Activated T-helper 17 cell treated with anti-CD3 and anti-CD28 coated beads, Interleukin-2, amount 50 U/mL, for 72 hours (primary cell): ENCODE measurements at regions not wholly inside any gene's neighbourhood (a gene's known extent, or its start where the extent isn't known, plus 50 kb on each side); places are given as distances from the start of the nearest gene placed in this dataset.

Experiments
- ATAC-seq: fragments of 150-1000 bp; cut with Tn5 transposase; replicated peaks from 2 replicates; pipeline ENCODE4 v1.10.0; 2021; ENCODE audit warnings: mild to moderate bottlenecking, moderate library complexity
- H3K27ac Mint-ChIP-seq: one replicate; pipeline ENCODE4 v1.8.0; 2022; ENCODE audit warnings: mixed read lengths
- H3K27me3 Mint-ChIP-seq: one replicate; pipeline ENCODE4 v1.8.0; 2022; ENCODE audit warnings: mixed read lengths
- H3K36me3 Mint-ChIP-seq: one replicate; pipeline ENCODE4 v1.8.0; 2022; ENCODE audit warnings: low read depth, mild to moderate bottlenecking, mixed read lengths
- H3K4me1 Mint-ChIP-seq: one replicate; pipeline ENCODE4 v1.8.0; 2022; ENCODE audit warnings: mixed read lengths
- H3K4me3 Mint-ChIP-seq: one replicate; pipeline ENCODE4 v1.8.0; 2022; ENCODE audit warnings: mild to moderate bottlenecking, mixed read lengths
- H3K9me3 Mint-ChIP-seq: one replicate; pipeline ENCODE4 v1.8.0; 2022; ENCODE audit warnings: mixed read lengths

- H3K27ac Mint-ChIP-seq: no peak overlapping the region
- H3K27me3 Mint-ChIP-seq: peaks cover 21% of the 10 kb centered on the region
- H3K9me3 Mint-ChIP-seq: no peaks in the 10 kb centered on the region
- ATAC-seq: no peak
- H3K4me1 Mint-ChIP-seq: no peaks in the 10 kb centered on the region
- H3K4me3 Mint-ChIP-seq: no peak overlapping the region
- H3K36me3 Mint-ChIP-seq: no peaks in the 10 kb centered on the region
These were observed 243.8 kb upstream of the ADAMTSL1 start for GRCh38 chr9:18229992-18230676.

- Mint-ChIP-seq H3K27ac (no peak overlapping the region), H3K36me3 (no peaks in the 10 kb centered on the region), H3K4me3 (no peak overlapping the region), H3K27me3 (peaks cover 20% of the 10 kb centered on the region), H3K4me1 (no peaks in the 10 kb centered on the region), H3K9me3 (no peaks in the 10 kb centered on the region)
- ATAC-seq: no peak
These were observed 240.6 kb upstream of the ADAMTSL1 start for GRCh38 chr9:18233311-18233710.

GRCh38 chr9:18233776-18234445 is 240.0 kb upstream of the ADAMTSL1 start:
- H3K4me3 Mint-ChIP-seq: no peak overlapping the region
- no peaks in the 10 kb centered on the region for H3K4me1 Mint-ChIP-seq
- no peak for ATAC-seq
- no peak overlapping the region for H3K27ac Mint-ChIP-seq
- no peaks in the 10 kb centered on the region for H3K9me3 Mint-ChIP-seq
- H3K36me3 Mint-ChIP-seq: no peaks in the 10 kb centered on the region
- H3K27me3 Mint-ChIP-seq: peaks cover 19% of the 10 kb centered on the region

DNA sequence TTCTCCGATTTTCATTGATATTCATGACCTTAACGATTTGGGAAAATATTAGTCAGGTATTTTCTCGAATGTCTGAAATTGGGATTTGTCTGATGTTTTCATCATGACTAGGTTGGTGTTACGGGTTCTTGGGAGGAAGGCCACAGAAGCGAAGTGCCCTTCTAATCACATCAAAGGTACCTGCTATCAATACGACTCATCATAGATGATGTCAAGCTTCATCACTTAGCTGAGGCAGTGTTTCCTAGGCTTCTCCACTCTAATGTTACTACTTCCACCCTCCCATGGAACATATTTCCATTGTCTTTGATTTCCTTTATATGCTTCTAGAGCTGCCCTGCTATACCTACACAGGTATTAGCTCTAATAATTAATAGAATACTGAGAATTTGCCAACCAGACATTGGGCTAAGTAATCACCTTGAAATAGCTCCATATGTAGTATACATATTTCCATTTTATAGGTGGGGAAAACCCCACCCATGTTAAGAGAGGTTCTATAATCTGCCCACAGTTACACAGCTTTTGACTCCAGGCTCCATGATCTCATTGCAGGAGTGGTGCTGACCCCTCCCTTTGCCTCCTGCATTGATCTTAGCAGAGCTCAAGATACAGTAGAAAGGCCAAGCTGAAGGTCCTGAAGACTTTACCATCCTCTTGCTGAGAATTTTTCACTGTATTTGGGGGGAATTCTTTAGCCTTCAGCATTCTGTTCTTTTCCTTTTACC is 238.6 kb upstream of the ADAMTSL1 start:
- H3K36me3 Mint-ChIP-seq: no peaks in the 10 kb centered on the region
- H3K9me3 Mint-ChIP-seq: no peaks in the 10 kb centered on the region
- H3K27me3 Mint-ChIP-seq: peaks cover 15% of the 10 kb centered on the region
- no peak overlapping the region for H3K4me3 Mint-ChIP-seq
- no peak overlapping the region for H3K27ac Mint-ChIP-seq
- ATAC-seq: peak; percentile 58
- H3K4me1 Mint-ChIP-seq: no peaks in the 10 kb centered on the region

DNA sequence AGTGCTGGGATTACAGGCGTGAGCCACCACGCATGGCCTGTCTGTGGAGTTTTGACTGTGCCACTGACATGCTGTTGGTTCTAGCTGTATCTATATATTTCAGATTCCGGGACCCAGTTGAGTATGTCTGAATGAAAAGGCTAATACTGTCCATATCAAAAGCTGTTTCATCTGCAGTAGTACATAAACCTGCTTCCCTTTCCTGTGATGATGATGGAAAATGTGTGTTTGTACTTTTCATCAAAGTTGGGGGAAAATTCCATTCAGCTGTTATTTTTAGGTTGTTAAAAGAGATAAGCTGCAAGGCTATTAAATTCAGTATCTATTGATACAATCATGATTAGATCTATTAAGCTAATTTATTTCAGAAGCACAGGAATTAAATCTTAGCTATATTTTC is 237.6 kb upstream of the ADAMTSL1 start:
- Mint-ChIP-seq H3K27ac (no peak overlapping the region), H3K4me3 (no peak overlapping the region), H3K36me3 (no peaks in the 10 kb centered on the region), H3K9me3 (no peaks in the 10 kb centered on the region), H3K27me3 (peaks cover 15% of the 10 kb centered on the region), H3K4me1 (no peaks in the 10 kb centered on the region)
- ATAC-seq: no peak

DNA sequence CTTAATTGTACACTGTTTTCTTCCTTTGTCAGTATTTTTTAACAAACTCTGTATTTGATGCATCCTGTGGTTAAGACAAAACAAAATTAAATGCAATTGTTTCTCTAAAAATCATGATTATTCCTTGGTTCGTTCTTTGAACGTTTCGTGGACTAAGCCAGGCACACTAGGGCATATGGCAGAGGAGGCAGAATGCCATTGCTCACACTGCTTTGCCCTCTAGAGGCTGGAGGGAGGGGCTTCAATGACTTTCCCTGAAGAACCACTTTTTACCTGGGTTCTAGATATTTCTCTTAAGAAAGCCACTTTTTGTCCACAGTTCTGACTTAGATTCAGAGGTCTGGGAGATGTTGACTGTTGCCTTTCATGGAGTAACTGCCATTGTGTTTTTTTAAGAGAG is 236.2 kb upstream of the ADAMTSL1 start:
- no peaks in the 10 kb centered on the region for H3K36me3 Mint-ChIP-seq
- no peak for ATAC-seq
- H3K4me3 Mint-ChIP-seq: no peak overlapping the region
- H3K27ac Mint-ChIP-seq: no peak overlapping the region
- no peaks in the 10 kb centered on the region for H3K9me3 Mint-ChIP-seq
- peaks cover 10% of the 10 kb centered on the region for H3K27me3 Mint-ChIP-seq
- H3K4me1 Mint-ChIP-seq: no peaks in the 10 kb centered on the region

DNA sequence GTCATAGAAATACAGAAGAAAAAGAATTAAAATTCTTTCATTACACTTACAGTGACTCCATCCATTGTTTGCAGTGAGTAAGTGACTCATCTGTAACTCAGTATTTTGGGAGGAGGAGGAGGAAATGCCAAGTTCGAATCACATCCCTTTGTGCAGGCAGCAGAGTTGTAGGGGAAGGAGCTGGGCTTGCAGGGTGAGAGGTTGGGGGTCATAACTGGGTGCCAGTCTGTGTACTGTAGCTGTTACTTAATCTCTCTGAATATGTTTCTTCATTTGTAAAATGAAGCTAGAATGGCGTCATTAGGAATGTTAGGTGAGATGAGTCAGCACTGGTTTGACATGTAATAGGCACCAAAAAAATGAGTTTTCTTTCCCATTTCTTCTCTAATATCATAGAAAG is 235.7 kb upstream of the ADAMTSL1 start:
- Mint-ChIP-seq H3K9me3 (peaks cover under 1% of the 10 kb centered on the region), H3K36me3 (no peaks in the 10 kb centered on the region), H3K27ac (no peak overlapping the region), H3K4me1 (no peaks in the 10 kb centered on the region), H3K4me3 (no peak overlapping the region), H3K27me3 (peaks cover 12% of the 10 kb centered on the region)
- no peak for ATAC-seq

- Mint-ChIP-seq H3K9me3 (peaks cover 5% of the 10 kb centered on the region), H3K36me3 (no peaks in the 10 kb centered on the region), H3K27ac (no peak overlapping the region), H3K4me3 (no peak overlapping the region), H3K4me1 (no peaks in the 10 kb centered on the region), H3K27me3 (peaks cover 13% of the 10 kb centered on the region)
- no peak for ATAC-seq
These were observed 235.1 kb upstream of the ADAMTSL1 start for GRCh38 chr9:18238752-18239447.

DNA sequence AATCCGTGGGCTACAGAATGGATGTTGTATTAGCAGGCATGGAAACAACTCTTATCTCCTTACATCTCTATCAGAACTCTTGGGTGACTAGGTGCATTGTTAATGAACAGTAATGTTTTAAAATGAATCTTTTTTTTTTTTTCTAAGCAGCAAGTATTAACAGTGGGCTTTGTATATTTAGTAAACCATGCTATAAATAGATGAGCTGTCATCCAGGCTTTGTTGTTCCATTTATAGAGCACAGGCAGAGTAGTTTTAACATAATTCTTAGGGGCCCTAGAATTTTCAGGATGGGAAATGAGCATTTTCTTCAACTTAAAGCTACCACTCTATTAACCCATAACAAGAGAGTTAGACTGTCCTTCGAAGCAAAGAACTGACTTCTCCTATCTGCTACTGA is 233.7 kb upstream of the ADAMTSL1 start:
- Mint-ChIP-seq H3K4me3 (no peak overlapping the region), H3K4me1 (no peaks in the 10 kb centered on the region), H3K9me3 (peaks cover 5% of the 10 kb centered on the region), H3K36me3 (no peaks in the 10 kb centered on the region), H3K27ac (no peak overlapping the region), H3K27me3 (peaks cover 11% of the 10 kb centered on the region)
- ATAC-seq: no peak

DNA sequence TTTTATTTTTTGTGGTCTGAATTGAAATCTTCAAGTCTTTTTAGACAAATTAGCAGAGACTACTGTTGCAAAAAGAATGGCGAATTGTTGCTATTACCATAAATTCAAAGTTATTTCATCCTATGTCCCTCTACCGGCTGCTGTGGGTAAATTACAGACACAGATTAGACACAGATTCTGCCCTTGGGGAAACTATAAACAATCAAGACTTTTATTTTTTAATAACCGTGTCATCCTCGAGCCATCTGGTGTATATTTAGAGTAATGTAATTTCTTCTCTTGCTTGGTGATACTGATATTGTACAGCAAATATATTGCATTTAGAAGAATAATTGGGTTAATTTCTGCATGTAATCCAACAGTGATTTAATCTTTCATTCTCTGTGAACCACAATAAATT is 228.0 kb upstream of the ADAMTSL1 start:
- peaks cover 10% of the 10 kb centered on the region for H3K27me3 Mint-ChIP-seq
- ATAC-seq: no peak
- no peaks in the 10 kb centered on the region for H3K4me1 Mint-ChIP-seq
- peaks cover 5% of the 10 kb centered on the region for H3K9me3 Mint-ChIP-seq
- H3K27ac Mint-ChIP-seq: no peak overlapping the region
- no peak overlapping the region for H3K4me3 Mint-ChIP-seq
- no peaks in the 10 kb centered on the region for H3K36me3 Mint-ChIP-seq

GRCh38 chr9:18250053-18250452 is 223.9 kb upstream of the ADAMTSL1 start:
- Mint-ChIP-seq H3K27ac (no peak overlapping the region), H3K9me3 (no peaks in the 10 kb centered on the region), H3K4me3 (no peak overlapping the region), H3K27me3 (peaks cover 3% of the 10 kb centered on the region), H3K36me3 (no peaks in the 10 kb centered on the region), H3K4me1 (no peaks in the 10 kb centered on the region)
- ATAC-seq: no peak

GRCh38 chr9:18253950-18254349 is 220.0 kb upstream of the ADAMTSL1 start:
- H3K27ac Mint-ChIP-seq: no peak overlapping the region
- peaks cover 5% of the 10 kb centered on the region for H3K4me1 Mint-ChIP-seq
- H3K36me3 Mint-ChIP-seq: no peaks in the 10 kb centered on the region
- ATAC-seq: no peak
- H3K9me3 Mint-ChIP-seq: no peaks in the 10 kb centered on the region
- H3K27me3 Mint-ChIP-seq: peaks cover 16% of the 10 kb centered on the region
- H3K4me3 Mint-ChIP-seq: no peak overlapping the region

DNA sequence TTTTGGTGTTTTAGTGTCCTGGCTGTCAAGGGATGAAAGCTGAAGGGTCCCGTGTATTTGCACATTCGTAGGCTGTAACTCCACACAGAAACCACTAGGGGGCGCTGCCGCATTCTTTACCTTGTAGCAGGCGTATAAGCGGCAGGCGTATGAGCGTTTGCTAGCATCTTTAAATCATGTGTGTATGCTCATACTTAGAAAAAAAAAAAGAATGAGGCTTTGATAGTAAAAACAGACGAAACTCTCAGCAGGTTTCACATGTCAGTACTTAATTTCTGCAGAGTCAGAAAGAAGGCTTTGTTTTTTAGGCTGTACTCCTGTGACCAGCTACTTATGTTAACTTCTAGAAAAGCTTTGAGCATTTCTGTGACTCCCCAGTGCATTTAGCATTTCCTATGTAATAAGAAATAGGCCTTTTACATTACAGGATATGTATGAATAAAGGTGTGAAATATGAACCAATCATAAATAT is 218.8 kb upstream of the ADAMTSL1 start:
- no peaks in the 10 kb centered on the region for H3K9me3 Mint-ChIP-seq
- ATAC-seq: peak; percentile 64
- no peak overlapping the region for H3K27ac Mint-ChIP-seq
- H3K27me3 Mint-ChIP-seq: peaks cover 16% of the 10 kb centered on the region
- H3K4me1 Mint-ChIP-seq: peaks cover 5% of the 10 kb centered on the region
- no peaks in the 10 kb centered on the region for H3K36me3 Mint-ChIP-seq
- no peak overlapping the region for H3K4me3 Mint-ChIP-seq

DNA sequence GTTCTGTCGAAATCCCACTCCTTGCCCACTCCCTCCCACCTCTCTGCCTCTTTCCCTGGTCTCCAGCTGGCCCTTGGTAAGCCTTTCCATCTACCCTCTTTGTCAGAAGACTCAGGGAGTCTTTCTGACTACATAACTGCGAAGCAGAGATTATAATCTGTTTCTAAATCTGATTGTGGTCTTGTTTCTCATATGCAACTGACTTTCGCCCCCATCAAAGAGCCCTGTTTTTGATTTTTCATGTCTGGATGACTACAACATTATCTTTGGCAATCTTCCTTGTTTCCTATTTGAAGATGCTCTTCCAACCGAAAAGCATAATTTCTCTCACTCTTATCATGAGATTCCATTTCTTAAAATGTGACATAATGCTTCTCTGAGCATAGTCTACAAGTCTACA is 218.2 kb upstream of the ADAMTSL1 start:
- H3K27me3 Mint-ChIP-seq: peaks cover 16% of the 10 kb centered on the region
- no peak for ATAC-seq
- no peaks in the 10 kb centered on the region for H3K36me3 Mint-ChIP-seq
- no peak overlapping the region for H3K4me3 Mint-ChIP-seq
- H3K9me3 Mint-ChIP-seq: no peaks in the 10 kb centered on the region
- no peak overlapping the region for H3K27ac Mint-ChIP-seq
- peaks cover 5% of the 10 kb centered on the region for H3K4me1 Mint-ChIP-seq
